BE2C (cell line): ENCODE measurements at regions not wholly inside any gene's neighbourhood (a gene's known extent, or its start where the extent isn't known, plus 50 kb on each side); places are given as distances from the start of the nearest gene placed in this dataset.

Source experiments
- DNase-seq: peaks from one replicate; pipeline ENCODE4 v3.0.0-alpha.2; 2020
- H3K27me3 ChIP-seq: fragments of 250-450 bp; sonication (Bioruptor Pico); 2 replicates; pipeline ENCODE4 v1.5.1; 2020; ENCODE audit warnings: mild to moderate bottlenecking
- H3K36me3 ChIP-seq: fragments of 250-450 bp; sonication (Bioruptor Pico); 2 replicates; pipeline ENCODE4 v1.5.1; 2020; ENCODE audit warnings: mild to moderate bottlenecking
- H3K4me1 ChIP-seq: fragments of 250-450 bp; sonication (Bioruptor Pico); 2 replicates; pipeline ENCODE4 v1.5.1; 2020
- H3K4me3 ChIP-seq: 2 replicates; pipeline ENCODE4 v1.5.1; 2011; ENCODE audit warnings: low read depth, low read length
- H3K9me3 ChIP-seq: fragments of 250-450 bp; sonication (Bioruptor Pico); 2 replicates; pipeline ENCODE4 v1.5.1; 2020
- TF ChIP-seq, protein P1 (sequence below): IDR thresholded peaks from 2 replicates; pipeline ENCODE4 v1.5.1; 2012; ENCODE audit warnings: mild to moderate bottlenecking, low read depth, low read length

GRCh38 chr2:56732946-56733345 is 549.2 kb downstream of the CCDC85A start:
- H3K4me3 ChIP-seq: no peak overlapping the region
- TF ChIP-seq, protein P1, sequence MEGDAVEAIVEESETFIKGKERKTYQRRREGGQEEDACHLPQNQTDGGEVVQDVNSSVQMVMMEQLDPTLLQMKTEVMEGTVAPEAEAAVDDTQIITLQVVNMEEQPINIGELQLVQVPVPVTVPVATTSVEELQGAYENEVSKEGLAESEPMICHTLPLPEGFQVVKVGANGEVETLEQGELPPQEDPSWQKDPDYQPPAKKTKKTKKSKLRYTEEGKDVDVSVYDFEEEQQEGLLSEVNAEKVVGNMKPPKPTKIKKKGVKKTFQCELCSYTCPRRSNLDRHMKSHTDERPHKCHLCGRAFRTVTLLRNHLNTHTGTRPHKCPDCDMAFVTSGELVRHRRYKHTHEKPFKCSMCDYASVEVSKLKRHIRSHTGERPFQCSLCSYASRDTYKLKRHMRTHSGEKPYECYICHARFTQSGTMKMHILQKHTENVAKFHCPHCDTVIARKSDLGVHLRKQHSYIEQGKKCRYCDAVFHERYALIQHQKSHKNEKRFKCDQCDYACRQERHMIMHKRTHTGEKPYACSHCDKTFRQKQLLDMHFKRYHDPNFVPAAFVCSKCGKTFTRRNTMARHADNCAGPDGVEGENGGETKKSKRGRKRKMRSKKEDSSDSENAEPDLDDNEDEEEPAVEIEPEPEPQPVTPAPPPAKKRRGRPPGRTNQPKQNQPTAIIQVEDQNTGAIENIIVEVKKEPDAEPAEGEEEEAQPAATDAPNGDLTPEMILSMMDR: no peak
- H3K36me3 ChIP-seq: no peaks in the 10 kb centered on the region
- H3K27me3 ChIP-seq: no peaks in the 10 kb centered on the region
- DNase-seq: no peak
- H3K4me1 ChIP-seq: no peaks in the 10 kb centered on the region
- H3K9me3 ChIP-seq: no peaks in the 10 kb centered on the region

DNA sequence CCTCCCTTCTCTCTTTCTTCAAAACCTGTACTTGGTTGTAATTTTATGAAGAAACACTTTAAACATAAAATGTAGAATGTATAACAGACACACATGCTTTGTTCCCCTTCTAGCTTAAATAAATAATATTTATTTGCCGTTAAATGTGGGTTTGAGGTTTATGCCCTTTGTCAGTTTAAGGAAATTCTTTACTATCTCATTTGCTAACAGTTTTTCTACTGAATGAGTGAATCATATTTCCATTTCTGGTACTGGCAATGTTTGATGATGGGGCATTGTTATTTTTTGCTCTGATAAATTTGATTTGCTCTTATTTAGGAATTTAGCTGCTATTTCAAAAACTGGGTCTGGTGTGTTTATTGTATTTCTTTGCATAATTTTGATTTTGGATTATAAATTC is 555.6 kb downstream of the CCDC85A start:
- DNase-seq: no peak
- H3K9me3 ChIP-seq: no peaks in the 10 kb centered on the region
- H3K27me3 ChIP-seq: no peaks in the 10 kb centered on the region
- H3K36me3 ChIP-seq: no peaks in the 10 kb centered on the region
- H3K4me3 ChIP-seq: no peak overlapping the region
- TF ChIP-seq, protein P1: no peak
- H3K4me1 ChIP-seq: no peaks in the 10 kb centered on the region

GRCh38 chr2:56741601-56742102 is 557.9 kb downstream of the CCDC85A start:
- Histone ChIP-seq H3K9me3 (no peaks in the 10 kb centered on the region), H3K4me1 (no peaks in the 10 kb centered on the region), H3K27me3 (no peaks in the 10 kb centered on the region), H3K36me3 (no peaks in the 10 kb centered on the region), H3K4me3 (no peak overlapping the region)
- TF ChIP-seq, protein P1: no peak
- no peak for DNase-seq

GRCh38 chr2:56743807-56744206 is 560.0 kb downstream of the CCDC85A start:
- H3K36me3 ChIP-seq: no peaks in the 10 kb centered on the region
- DNase-seq: no peak
- TF ChIP-seq, protein P1: no peak
- H3K4me3 ChIP-seq: no peak overlapping the region
- no peaks in the 10 kb centered on the region for H3K27me3 ChIP-seq
- H3K9me3 ChIP-seq: no peaks in the 10 kb centered on the region
- H3K4me1 ChIP-seq: no peaks in the 10 kb centered on the region

- Histone ChIP-seq H3K4me1 (no peaks in the 10 kb centered on the region), H3K9me3 (no peaks in the 10 kb centered on the region), H3K36me3 (no peaks in the 10 kb centered on the region), H3K4me3 (no peak overlapping the region), H3K27me3 (no peaks in the 10 kb centered on the region)
- TF ChIP-seq, protein P1: peak; percentile 16; the same call in 1 of the 2 replicates
- DNase-seq: no peak
Measured at GRCh38 chr2:56749152-56749752, 565.5 kb downstream of the CCDC85A start.

DNA sequence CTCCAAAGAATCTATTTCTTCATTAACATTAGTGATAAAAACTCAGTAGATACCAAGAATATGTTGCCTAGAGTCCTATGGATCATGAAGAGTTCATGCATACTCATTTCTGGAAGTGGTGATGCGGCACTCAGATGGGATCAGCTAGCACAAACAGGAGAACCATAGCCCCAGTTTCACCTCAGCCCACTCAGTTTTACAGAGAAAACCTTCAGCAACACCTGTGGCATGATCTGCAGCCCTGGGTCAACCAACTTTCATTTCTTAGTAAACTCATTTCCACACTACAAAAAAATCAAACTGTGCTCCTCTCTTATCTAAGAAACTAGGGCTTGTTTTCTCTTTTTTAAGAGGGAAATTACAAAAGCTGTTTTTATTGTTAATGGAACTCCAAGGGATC is 569.4 kb downstream of the CCDC85A start:
- H3K4me3 ChIP-seq: no peak overlapping the region
- H3K36me3 ChIP-seq: no peaks in the 10 kb centered on the region
- no peaks in the 10 kb centered on the region for H3K4me1 ChIP-seq
- H3K9me3 ChIP-seq: no peaks in the 10 kb centered on the region
- TF ChIP-seq, protein P1: no peak
- H3K27me3 ChIP-seq: no peaks in the 10 kb centered on the region
- no peak for DNase-seq
